ENCODE measurements at regions not wholly inside any gene's neighbourhood (a gene's known extent, or its start where the extent isn't known, plus 50 kb on each side); places are given as distances from the start of the nearest gene placed in this dataset.
"Not testable (repeated sequence)": the region's sequence is repeated elsewhere in the genome, so short reads cannot be mapped to it uniquely, and the experiment has no call there.

GRCh38 chr6:93045156-93045555, 374.2 kb downstream of the EPHA7 start:
- no peak overlapping the region for H3K4me3 Mint-ChIP-seq

GRCh38 chr6:93040375-93040774, 379.0 kb downstream of the EPHA7 start:
- Mint-ChIP-seq H3K9me3 (peaks cover 16% of the 10 kb centered on the region), H3K36me3 (ENCODE audit: low read depth) (no peaks in the 10 kb centered on the region), H3K27ac (no peak overlapping the region), H3K4me1 (no peaks in the 10 kb centered on the region), H3K4me3 (no peak overlapping the region), H3K27me3 (no peaks in the 10 kb centered on the region)
- no peak for ATAC-seq (replicated peaks)

More at GRCh38 chr6:93045156-93045555, 374.2 kb downstream of the EPHA7 start:
- no peak overlapping the region for H3K27ac Mint-ChIP-seq
- H3K4me1 Mint-ChIP-seq = no peaks in the 10 kb centered on the region
- no peaks in the 10 kb centered on the region for H3K27me3 Mint-ChIP-seq
- ATAC-seq (replicated peaks) = no peak
- peaks cover 8% of the 10 kb centered on the region for H3K9me3 Mint-ChIP-seq
- H3K36me3 Mint-ChIP-seq (ENCODE audit: low read depth) = no peaks in the 10 kb centered on the region

- no peak overlapping the region for H3K4me3 Mint-ChIP-seq
- no peaks in the 10 kb centered on the region for H3K36me3 Mint-ChIP-seq (ENCODE audit: low read depth)
- no peaks in the 10 kb centered on the region for H3K4me1 Mint-ChIP-seq
- no peaks in the 10 kb centered on the region for H3K27me3 Mint-ChIP-seq
- H3K27ac Mint-ChIP-seq = no peak overlapping the region
- ATAC-seq (replicated peaks) = no peak
- peaks cover 19% of the 10 kb centered on the region for H3K9me3 Mint-ChIP-seq
These were observed 382.5 kb downstream of the EPHA7 start for GRCh38 chr6:93036835-93037234.

GRCh38 chr6:93035756-93036155, 383.6 kb downstream of the EPHA7 start:
- H3K27me3 Mint-ChIP-seq = no peaks in the 10 kb centered on the region
- H3K9me3 Mint-ChIP-seq = peaks cover 19% of the 10 kb centered on the region
- no peak overlapping the region for H3K4me3 Mint-ChIP-seq
- ATAC-seq (replicated peaks) = no peak
- no peaks in the 10 kb centered on the region for H3K36me3 Mint-ChIP-seq (ENCODE audit: low read depth)
- no peaks in the 10 kb centered on the region for H3K4me1 Mint-ChIP-seq
- no peak overlapping the region for H3K27ac Mint-ChIP-seq

- H3K4me1 Mint-ChIP-seq = no peaks in the 10 kb centered on the region
- H3K27ac Mint-ChIP-seq = no peak overlapping the region
- H3K36me3 Mint-ChIP-seq (ENCODE audit: low read depth) = no peaks in the 10 kb centered on the region
- no peak overlapping the region for H3K4me3 Mint-ChIP-seq
- H3K27me3 Mint-ChIP-seq = no peaks in the 10 kb centered on the region
- H3K9me3 Mint-ChIP-seq = peaks cover 3% of the 10 kb centered on the region
- no peak for ATAC-seq (replicated peaks)
These were observed 398.0 kb downstream of the EPHA7 start for GRCh38 chr6:93021235-93021915.

GRCh38 chr6:93017626-93018025, 401.7 kb downstream of the EPHA7 start:
- H3K27me3 Mint-ChIP-seq = no peaks in the 10 kb centered on the region
- H3K27ac Mint-ChIP-seq = no peak overlapping the region
- H3K36me3 Mint-ChIP-seq (ENCODE audit: low read depth) = no peaks in the 10 kb centered on the region
- no peaks in the 10 kb centered on the region for H3K4me1 Mint-ChIP-seq
- H3K4me3 Mint-ChIP-seq = no peak overlapping the region
- peaks cover 3% of the 10 kb centered on the region for H3K9me3 Mint-ChIP-seq
- no peak for ATAC-seq (replicated peaks)

- peaks cover 3% of the 10 kb centered on the region for H3K9me3 Mint-ChIP-seq
- H3K4me3 Mint-ChIP-seq = no peak overlapping the region
- no peak overlapping the region for H3K27ac Mint-ChIP-seq
- H3K36me3 Mint-ChIP-seq (ENCODE audit: low read depth) = no peaks in the 10 kb centered on the region
- H3K27me3 Mint-ChIP-seq = no peaks in the 10 kb centered on the region
- no peak for ATAC-seq (replicated peaks)
- no peaks in the 10 kb centered on the region for H3K4me1 Mint-ChIP-seq
These were observed 402.1 kb downstream of the EPHA7 start for GRCh38 chr6:93017213-93017612.

GRCh38 chr6:93013054-93013453, 406.3 kb downstream of the EPHA7 start:
- Mint-ChIP-seq H3K4me1 (no peaks in the 10 kb centered on the region), H3K27me3 (no peaks in the 10 kb centered on the region), H3K27ac (no peak overlapping the region), H3K36me3 (ENCODE audit: low read depth) (no peaks in the 10 kb centered on the region), H3K9me3 (no peaks in the 10 kb centered on the region), H3K4me3 (no peak overlapping the region)
- ATAC-seq (replicated peaks) = no peak

GRCh38 chr6:93008375-93008774, 411.0 kb downstream of the EPHA7 start:
- Mint-ChIP-seq H3K27ac (no peak overlapping the region), H3K36me3 (ENCODE audit: low read depth) (no peaks in the 10 kb centered on the region), H3K4me3 (no peak overlapping the region), H3K9me3 (no peaks in the 10 kb centered on the region), H3K4me1 (no peaks in the 10 kb centered on the region), H3K27me3 (no peaks in the 10 kb centered on the region)
- no peak for ATAC-seq (replicated peaks)

- Mint-ChIP-seq H3K9me3 (no peaks in the 10 kb centered on the region), H3K4me3 (no peak overlapping the region), H3K27me3 (no peaks in the 10 kb centered on the region), H3K27ac (no peak overlapping the region), H3K4me1 (no peaks in the 10 kb centered on the region), H3K36me3 (ENCODE audit: low read depth) (no peaks in the 10 kb centered on the region)
- ATAC-seq (replicated peaks) = no peak
These were observed 429.7 kb downstream of the EPHA7 start for GRCh38 chr6:92989656-92990055.

- ATAC-seq (replicated peaks) = no peak
- H3K4me3 Mint-ChIP-seq = no peak overlapping the region
- H3K27me3 Mint-ChIP-seq = no peaks in the 10 kb centered on the region
- H3K36me3 Mint-ChIP-seq (ENCODE audit: low read depth) = no peaks in the 10 kb centered on the region
- H3K4me1 Mint-ChIP-seq = no peaks in the 10 kb centered on the region
- no peak overlapping the region for H3K27ac Mint-ChIP-seq
- peaks cover 8% of the 10 kb centered on the region for H3K9me3 Mint-ChIP-seq
These were observed 440.1 kb downstream of the EPHA7 start for GRCh38 chr6:92979281-92979680.

- Mint-ChIP-seq H3K36me3 (ENCODE audit: low read depth) (no peaks in the 10 kb centered on the region), H3K4me1 (no peaks in the 10 kb centered on the region), H3K4me3 (no peak overlapping the region), H3K27ac (no peak overlapping the region), H3K27me3 (no peaks in the 10 kb centered on the region), H3K9me3 (peaks cover 4% of the 10 kb centered on the region)
- ATAC-seq (replicated peaks) = no peak
These were observed 442.3 kb downstream of the EPHA7 start for GRCh38 chr6:92977018-92977417.

GRCh38 chr6:92967362-92967761, 452.0 kb downstream of the EPHA7 start:
- H3K27me3 Mint-ChIP-seq = no peaks in the 10 kb centered on the region
- no peaks in the 10 kb centered on the region for H3K9me3 Mint-ChIP-seq
- no peak overlapping the region for H3K27ac Mint-ChIP-seq
- no peaks in the 10 kb centered on the region for H3K4me1 Mint-ChIP-seq
- ATAC-seq (replicated peaks) = no peak
- no peak overlapping the region for H3K4me3 Mint-ChIP-seq
- H3K36me3 Mint-ChIP-seq (ENCODE audit: low read depth) = no peaks in the 10 kb centered on the region

- Mint-ChIP-seq H3K4me1 (no peaks in the 10 kb centered on the region), H3K9me3 (peaks cover 16% of the 10 kb centered on the region), H3K36me3 (ENCODE audit: low read depth) (no peaks in the 10 kb centered on the region), H3K4me3 (no peak overlapping the region), H3K27ac (no peak overlapping the region), H3K27me3 (no peaks in the 10 kb centered on the region)
- no peak for ATAC-seq (replicated peaks)
These were observed 456.5 kb downstream of the EPHA7 start for GRCh38 chr6:92962846-92963245.

- H3K27ac Mint-ChIP-seq; ATAC-seq (replicated peaks); H3K4me3 Mint-ChIP-seq; H3K4me1 Mint-ChIP-seq; H3K27me3 Mint-ChIP-seq; H3K36me3 Mint-ChIP-seq (ENCODE audit: low read depth): not testable (repeated sequence)
- H3K9me3 Mint-ChIP-seq = peaks cover 12% of the 10 kb centered on the region
These were observed 467.2 kb downstream of the EPHA7 start for GRCh38 chr6:92952111-92952510.

- ATAC-seq (replicated peaks) = no peak
- no peaks in the 10 kb centered on the region for H3K27me3 Mint-ChIP-seq
- H3K4me1 Mint-ChIP-seq = no peaks in the 10 kb centered on the region
- H3K36me3 Mint-ChIP-seq (ENCODE audit: low read depth) = no peaks in the 10 kb centered on the region
- no peak overlapping the region for H3K27ac Mint-ChIP-seq
- no peak overlapping the region for H3K4me3 Mint-ChIP-seq
- peaks cover 6% of the 10 kb centered on the region for H3K9me3 Mint-ChIP-seq
These were observed 473.6 kb downstream of the EPHA7 start for GRCh38 chr6:92945799-92946198.
